ENCODE measurements at regions not wholly inside any gene's neighbourhood (a gene's known extent, or its start where the extent isn't known, plus 50 kb on each side); places are given as distances from the start of the nearest gene placed in this dataset.

DNA sequence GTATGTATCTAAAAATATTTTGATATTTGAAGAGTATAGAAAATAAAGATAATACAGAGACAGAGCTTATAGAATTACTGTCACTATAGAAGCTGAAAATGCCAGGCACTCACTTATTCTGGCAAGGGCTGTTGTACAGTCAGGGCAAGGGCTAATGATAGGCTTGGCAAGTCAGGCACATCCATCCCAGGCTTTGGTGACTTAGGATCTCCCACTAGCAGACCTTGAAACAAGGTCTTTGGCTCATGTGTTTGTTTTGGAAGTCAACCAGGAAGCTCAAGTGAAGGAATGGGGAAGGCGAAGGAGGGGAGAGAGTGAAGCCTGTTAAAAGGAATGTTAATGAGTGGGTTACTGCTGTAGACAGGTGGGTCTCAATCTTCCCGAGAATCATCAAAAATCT is 199.1 kb upstream of the SUCLG2 start:
- TF ChIP-seq POLR2AphosphoS5 (IDR thresholded peaks at IDR 0.05; ENCODE audit: borderline replicate concordance, low read depth, low read length): no peak
- no peak for TF ChIP-seq EZH2 (IDR thresholded peaks at IDR 0.05)
